GM19452 (cell line): ENCODE measurements at regions not wholly inside any gene's neighbourhood (a gene's known extent, or its start where the extent isn't known, plus 50 kb on each side); places are given as distances from the start of the nearest gene placed in this dataset.
"Not testable (repeated sequence)": the region's sequence is repeated elsewhere in the genome, so short reads cannot be mapped to it uniquely, and the experiment has no call there.

ENCODE experiments used
- ATAC-seq: cut with Tn5 transposase; IDR thresholded peaks from one replicate; pipeline ENCODE4 v1.9.1; 2021; ENCODE audit not compliant: unreplicated experiment

- ATAC-seq: no peak
These were observed 1006.4 kb upstream of the CTNND2 start for GRCh38 chr5:12910641-12911040.

GRCh38 chr5:12902611-12903010, 998.4 kb upstream of the CTNND2 start:
- ATAC-seq: no peak

- ATAC-seq: no peak
These were observed 997.5 kb upstream of the CTNND2 start for GRCh38 chr5:12901696-12902095.

GRCh38 chr5:12896086-12896485, 991.8 kb upstream of the CTNND2 start:
- ATAC-seq: no peak

- ATAC-seq: no peak
These were observed 980.8 kb upstream of the CTNND2 start for GRCh38 chr5:12885018-12885417.

GRCh38 chr5:12883395-12883794, 979.1 kb upstream of the CTNND2 start:
- no peak for ATAC-seq

GRCh38 chr5:12876541-12877298, 972.5 kb upstream of the CTNND2 start:
- no peak for ATAC-seq

GRCh38 chr5:12870872-12871539, 966.8 kb upstream of the CTNND2 start:
- ATAC-seq: no peak

- ATAC-seq: no peak
These were observed 961.3 kb upstream of the CTNND2 start for GRCh38 chr5:12865529-12865928.

- ATAC-seq: no peak
These were observed 957.8 kb upstream of the CTNND2 start for GRCh38 chr5:12861886-12862654.

GRCh38 chr5:12856105-12856504, 951.9 kb upstream of the CTNND2 start:
- not testable (repeated sequence) for ATAC-seq

GRCh38 chr5:12854386-12854785, 950.1 kb upstream of the CTNND2 start:
- ATAC-seq: no peak

GRCh38 chr5:12851761-12852160, 947.5 kb upstream of the CTNND2 start:
- ATAC-seq: no peak

- ATAC-seq: no peak
These were observed 944.5 kb upstream of the CTNND2 start for GRCh38 chr5:12848709-12849108.

GRCh38 chr5:12845549-12846159, 941.4 kb upstream of the CTNND2 start:
- ATAC-seq: no peak

GRCh38 chr5:12840972-12841371, 936.7 kb upstream of the CTNND2 start:
- no peak for ATAC-seq

- no peak for ATAC-seq
These were observed 933.3 kb upstream of the CTNND2 start for GRCh38 chr5:12837592-12837991.

GRCh38 chr5:12825163-12825562, 920.9 kb upstream of the CTNND2 start:
- no peak for ATAC-seq

GRCh38 chr5:12805165-12805698, 901.0 kb upstream of the CTNND2 start:
- ATAC-seq: no peak

GRCh38 chr5:12799165-12799564, 894.9 kb upstream of the CTNND2 start:
- ATAC-seq: no peak

- ATAC-seq: no peak
These were observed 891.1 kb upstream of the CTNND2 start for GRCh38 chr5:12795333-12795663.
